Neural progenitor cell (in vitro differentiated cells): ENCODE measurements at regions not wholly inside any gene's neighbourhood (a gene's known extent, or its start where the extent isn't known, plus 50 kb on each side); places are given as distances from the start of the nearest gene placed in this dataset.

Source experiments
- EZH2 ChIP-seq: fragments of 200-600 bp; sonication (generic); IDR thresholded peaks from 2 replicates; pipeline ENCODE4 v1.6.1; 2017; ENCODE audit warnings: antibody characterized with exemption, mild to moderate bottlenecking, moderate library complexity
- EZH2phosphoT487 ChIP-seq: fragments of 200-600 bp; sonication (generic); IDR thresholded peaks from 2 replicates; pipeline ENCODE4 v1.6.1; 2017; ENCODE audit warnings: antibody characterized with exemption
- TF ChIP-seq, protein P1 (sequence below): fragments of 200-600 bp; sonication (generic); IDR thresholded peaks from 2 replicates; pipeline ENCODE4 v1.5.1; 2017; ENCODE audit warnings: antibody characterized with exemption, mild to moderate bottlenecking

DNA sequence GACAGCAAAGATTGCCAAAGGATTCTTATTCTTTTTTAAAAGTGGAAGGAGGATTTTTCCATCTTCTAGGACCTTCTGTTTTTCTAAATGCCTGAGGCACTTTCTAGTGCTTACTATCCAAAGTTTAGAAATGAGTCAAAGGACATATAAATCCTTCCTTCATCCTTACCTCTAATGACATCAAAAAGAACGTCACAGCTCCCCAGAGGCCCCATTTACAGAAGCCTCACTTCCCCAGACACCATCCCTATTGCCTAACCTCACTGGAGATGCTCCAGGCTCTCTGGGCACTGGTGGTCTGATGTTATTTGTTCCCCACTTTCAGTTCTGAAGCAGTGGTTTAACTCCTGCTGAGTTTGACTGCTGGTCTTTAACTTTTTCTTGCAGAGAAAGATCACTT is 504.3 kb downstream of the AGTPBP1 start:
- TF ChIP-seq, protein P1, sequence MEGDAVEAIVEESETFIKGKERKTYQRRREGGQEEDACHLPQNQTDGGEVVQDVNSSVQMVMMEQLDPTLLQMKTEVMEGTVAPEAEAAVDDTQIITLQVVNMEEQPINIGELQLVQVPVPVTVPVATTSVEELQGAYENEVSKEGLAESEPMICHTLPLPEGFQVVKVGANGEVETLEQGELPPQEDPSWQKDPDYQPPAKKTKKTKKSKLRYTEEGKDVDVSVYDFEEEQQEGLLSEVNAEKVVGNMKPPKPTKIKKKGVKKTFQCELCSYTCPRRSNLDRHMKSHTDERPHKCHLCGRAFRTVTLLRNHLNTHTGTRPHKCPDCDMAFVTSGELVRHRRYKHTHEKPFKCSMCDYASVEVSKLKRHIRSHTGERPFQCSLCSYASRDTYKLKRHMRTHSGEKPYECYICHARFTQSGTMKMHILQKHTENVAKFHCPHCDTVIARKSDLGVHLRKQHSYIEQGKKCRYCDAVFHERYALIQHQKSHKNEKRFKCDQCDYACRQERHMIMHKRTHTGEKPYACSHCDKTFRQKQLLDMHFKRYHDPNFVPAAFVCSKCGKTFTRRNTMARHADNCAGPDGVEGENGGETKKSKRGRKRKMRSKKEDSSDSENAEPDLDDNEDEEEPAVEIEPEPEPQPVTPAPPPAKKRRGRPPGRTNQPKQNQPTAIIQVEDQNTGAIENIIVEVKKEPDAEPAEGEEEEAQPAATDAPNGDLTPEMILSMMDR = no peak
- no peak for TF ChIP-seq EZH2phosphoT487
- TF ChIP-seq EZH2 = no peak
